ENCODE measurements at regions not wholly inside any gene's neighbourhood (a gene's known extent, or its start where the extent isn't known, plus 50 kb on each side); places are given as distances from the start of the nearest gene placed in this dataset.

GRCh38 chr1:82453511-82454185 lies 652.9 kb downstream of the ADGRL2 start:
- no peak for DNase-seq

GRCh38 chr1:82452096-82452495 lies 651.4 kb downstream of the ADGRL2 start:
- DNase-seq = no peak

- DNase-seq = no peak
Observed at GRCh38 chr1:82451191-82451590, 650.5 kb downstream of the ADGRL2 start.

- DNase-seq = no peak
Observed at GRCh38 chr1:82449506-82450057, 648.8 kb downstream of the ADGRL2 start.

- no peak for DNase-seq
Observed at GRCh38 chr1:82446955-82447354, 646.2 kb downstream of the ADGRL2 start.

GRCh38 chr1:82446236-82446635 lies 645.5 kb downstream of the ADGRL2 start:
- no peak for DNase-seq

GRCh38 chr1:82445827-82446226 lies 645.1 kb downstream of the ADGRL2 start:
- no peak for DNase-seq

- DNase-seq = no peak
Observed at GRCh38 chr1:82445132-82445531, 644.4 kb downstream of the ADGRL2 start.

GRCh38 chr1:82441402-82441801 lies 640.7 kb downstream of the ADGRL2 start:
- DNase-seq = no peak

GRCh38 chr1:82423174-82423815 lies 622.6 kb downstream of the ADGRL2 start:
- no peak for DNase-seq

GRCh38 chr1:82421782-82422181 lies 621.0 kb downstream of the ADGRL2 start:
- DNase-seq = no peak

- no peak for DNase-seq
Observed at GRCh38 chr1:82420584-82420983, 619.9 kb downstream of the ADGRL2 start.

GRCh38 chr1:82411605-82412004 lies 610.9 kb downstream of the ADGRL2 start:
- no peak for DNase-seq

GRCh38 chr1:82405333-82405732 lies 604.6 kb downstream of the ADGRL2 start:
- DNase-seq = no peak

GRCh38 chr1:82401116-82401515 lies 600.4 kb downstream of the ADGRL2 start:
- no peak for DNase-seq

- no peak for DNase-seq
Observed at GRCh38 chr1:82400521-82400920, 599.8 kb downstream of the ADGRL2 start.

GRCh38 chr1:82399093-82399492 lies 598.4 kb downstream of the ADGRL2 start:
- DNase-seq = no peak

GRCh38 chr1:82398357-82398756 lies 597.6 kb downstream of the ADGRL2 start:
- DNase-seq = no peak

- no peak for DNase-seq
Observed at GRCh38 chr1:82395440-82395839, 594.7 kb downstream of the ADGRL2 start.

GRCh38 chr1:82392946-82393345 lies 592.2 kb downstream of the ADGRL2 start:
- no peak for DNase-seq

GRCh38 chr1:82392513-82392912 lies 591.8 kb downstream of the ADGRL2 start:
- DNase-seq = no peak

- no peak for DNase-seq
Observed at GRCh38 chr1:82391712-82392111, 591.0 kb downstream of the ADGRL2 start.

- DNase-seq = no peak
Observed at GRCh38 chr1:82390627-82391026, 589.9 kb downstream of the ADGRL2 start.

- DNase-seq = no peak
Observed at GRCh38 chr1:82388679-82389078, 587.9 kb downstream of the ADGRL2 start.

GRCh38 chr1:82387012-82387366 lies 586.3 kb downstream of the ADGRL2 start:
- DNase-seq = no peak

All from SW 1271 (cell line).